ENCODE measurements at regions not wholly inside any gene's neighbourhood (a gene's known extent, or its start where the extent isn't known, plus 50 kb on each side); places are given as distances from the start of the nearest gene placed in this dataset.

DNA sequence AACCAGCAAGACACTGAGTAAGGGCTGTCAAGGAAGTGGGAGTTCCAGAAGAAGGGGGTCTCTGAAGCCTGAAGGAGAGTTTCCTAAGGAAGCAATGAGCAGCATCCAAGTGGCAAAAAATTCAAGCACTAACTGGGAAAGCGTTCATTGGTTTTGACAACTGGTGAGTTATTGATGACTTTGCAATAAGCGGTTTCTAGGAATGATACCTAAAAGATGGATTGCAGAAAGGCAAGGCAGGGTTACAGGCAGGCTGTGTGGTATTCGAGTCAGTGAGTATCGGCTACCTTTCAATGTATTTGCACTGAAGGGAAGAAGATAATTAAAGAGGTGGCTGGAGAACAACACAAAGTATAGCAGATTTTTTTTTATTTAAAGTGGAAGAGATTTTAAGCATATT, 59.3 kb upstream of the NCAM1 start:
- Mint-ChIP-seq H3K36me3 (no peaks in the 10 kb centered on the region), H3K27me3 (ENCODE audit: low read depth) (peaks cover 10% of the 10 kb centered on the region), H3K4me1 (peaks cover 19% of the 10 kb centered on the region), H3K4me3 (no peak overlapping the region), H3K27ac (no peak overlapping the region), H3K9me3 (peaks cover 3% of the 10 kb centered on the region)
- TF ChIP-seq, protein P1, sequence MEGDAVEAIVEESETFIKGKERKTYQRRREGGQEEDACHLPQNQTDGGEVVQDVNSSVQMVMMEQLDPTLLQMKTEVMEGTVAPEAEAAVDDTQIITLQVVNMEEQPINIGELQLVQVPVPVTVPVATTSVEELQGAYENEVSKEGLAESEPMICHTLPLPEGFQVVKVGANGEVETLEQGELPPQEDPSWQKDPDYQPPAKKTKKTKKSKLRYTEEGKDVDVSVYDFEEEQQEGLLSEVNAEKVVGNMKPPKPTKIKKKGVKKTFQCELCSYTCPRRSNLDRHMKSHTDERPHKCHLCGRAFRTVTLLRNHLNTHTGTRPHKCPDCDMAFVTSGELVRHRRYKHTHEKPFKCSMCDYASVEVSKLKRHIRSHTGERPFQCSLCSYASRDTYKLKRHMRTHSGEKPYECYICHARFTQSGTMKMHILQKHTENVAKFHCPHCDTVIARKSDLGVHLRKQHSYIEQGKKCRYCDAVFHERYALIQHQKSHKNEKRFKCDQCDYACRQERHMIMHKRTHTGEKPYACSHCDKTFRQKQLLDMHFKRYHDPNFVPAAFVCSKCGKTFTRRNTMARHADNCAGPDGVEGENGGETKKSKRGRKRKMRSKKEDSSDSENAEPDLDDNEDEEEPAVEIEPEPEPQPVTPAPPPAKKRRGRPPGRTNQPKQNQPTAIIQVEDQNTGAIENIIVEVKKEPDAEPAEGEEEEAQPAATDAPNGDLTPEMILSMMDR (IDR thresholded peaks at IDR 0.05; ENCODE audit: unreplicated experiment): no peak
- DNase-seq (ENCODE audit: low spot score in 2 of 2, unreplicated experiment in 2 of 2): no peak

DNA sequence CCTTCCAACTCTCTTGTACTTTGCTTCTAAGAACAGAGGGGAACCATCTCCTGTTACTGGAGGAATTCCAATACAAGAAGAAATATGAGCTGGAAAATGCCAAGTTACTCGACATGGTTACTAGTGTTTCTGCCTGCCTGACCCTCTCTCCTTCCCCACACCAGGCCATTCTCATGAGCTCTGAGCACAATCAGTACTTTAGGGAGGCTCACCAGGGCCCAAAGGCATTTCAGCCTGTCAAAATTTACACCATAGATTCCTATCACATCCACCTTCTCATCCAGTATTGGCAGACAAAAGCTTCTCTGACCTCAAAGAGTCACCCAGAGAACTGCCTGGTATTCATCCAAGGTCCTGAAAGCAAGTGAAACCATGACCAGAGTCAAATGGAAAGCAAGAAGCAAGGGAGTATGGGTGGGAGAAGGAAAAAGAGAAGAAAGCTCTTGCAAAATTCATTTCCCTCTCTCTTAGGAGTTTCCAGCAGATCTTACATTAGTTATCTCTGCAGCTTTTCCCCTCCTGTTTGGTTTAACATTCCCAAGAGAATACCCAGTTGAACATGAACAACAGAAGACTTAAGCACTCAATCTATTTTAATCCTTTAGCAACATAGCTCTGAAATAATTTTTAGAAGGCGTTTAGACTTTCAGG, 58.7 kb upstream of the NCAM1 start:
- no peak for DNase-seq (ENCODE audit: low spot score in 2 of 2, unreplicated experiment in 2 of 2)
- TF ChIP-seq, protein P1 (IDR thresholded peaks at IDR 0.05; ENCODE audit: unreplicated experiment): no peak
- peak overlapping the region; percentile 14 for H3K27ac Mint-ChIP-seq

DNA sequence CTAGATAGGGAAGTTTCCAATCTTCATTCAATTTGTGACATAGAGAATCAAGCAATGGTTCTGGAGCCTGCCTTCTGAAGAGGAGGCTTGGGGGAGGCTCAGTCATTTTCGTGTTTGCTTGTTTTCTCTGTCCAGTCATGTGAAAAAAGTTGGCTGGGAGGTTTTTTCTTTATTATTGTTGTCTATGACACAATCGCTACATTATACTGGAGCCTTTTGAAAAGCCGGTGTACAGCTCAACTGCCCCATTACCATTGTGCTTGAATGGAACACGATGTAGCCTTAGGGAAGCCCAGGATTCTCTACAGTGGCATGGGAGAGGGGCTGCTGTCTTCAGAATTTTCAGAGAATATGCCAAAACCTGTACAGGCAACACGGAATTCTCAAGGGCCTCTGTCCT, 57.9 kb upstream of the NCAM1 start:
- Mint-ChIP-seq H3K4me3 (no peak overlapping the region), H3K27me3 (ENCODE audit: low read depth) (peaks cover 23% of the 10 kb centered on the region)
- TF ChIP-seq, protein P1 (IDR thresholded peaks at IDR 0.05; ENCODE audit: unreplicated experiment): no peak

More for the DNA sequence above, 58.7 kb upstream of the NCAM1 start:
- Mint-ChIP-seq H3K4me3 (no peak overlapping the region), H3K9me3 (peaks cover 3% of the 10 kb centered on the region), H3K27me3 (ENCODE audit: low read depth) (peaks cover 15% of the 10 kb centered on the region), H3K36me3 (no peaks in the 10 kb centered on the region), H3K4me1 (peaks cover 19% of the 10 kb centered on the region)

DNA sequence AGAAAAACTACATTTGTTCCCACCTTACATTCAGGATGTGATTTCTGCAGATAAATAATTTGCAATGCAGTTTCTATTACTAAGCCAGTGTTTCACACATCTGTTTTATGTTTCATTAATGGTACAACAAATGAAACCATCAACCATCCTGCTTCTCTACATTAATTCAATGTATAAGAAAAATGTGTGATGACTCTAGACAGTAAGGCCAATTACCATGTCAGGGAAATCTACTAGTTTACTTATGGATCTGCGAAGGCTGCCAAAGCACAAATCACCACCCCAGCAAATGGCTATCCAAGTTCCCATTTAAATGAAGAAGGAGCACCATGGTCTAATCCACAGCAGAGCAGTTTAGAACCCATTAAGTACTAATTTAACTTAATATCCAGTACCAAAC, 50.1 kb upstream of the NCAM1 start:
- DNase-seq (ENCODE audit: low spot score in 2 of 2, unreplicated experiment in 2 of 2): no peak
- Mint-ChIP-seq H3K4me1 (no peaks in the 10 kb centered on the region), H3K27ac (no peak overlapping the region), H3K36me3 (no peaks in the 10 kb centered on the region), H3K27me3 (ENCODE audit: low read depth) (peaks cover 57% of the 10 kb centered on the region), H3K9me3 (no peaks in the 10 kb centered on the region), H3K4me3 (no peak overlapping the region)
- TF ChIP-seq, protein P1 (IDR thresholded peaks at IDR 0.05; ENCODE audit: unreplicated experiment): no peak

More for the DNA sequence above, 57.9 kb upstream of the NCAM1 start:
- Mint-ChIP-seq H3K27ac (no peak overlapping the region), H3K36me3 (no peaks in the 10 kb centered on the region), H3K9me3 (peaks cover 2% of the 10 kb centered on the region), H3K4me1 (peaks cover 19% of the 10 kb centered on the region)
- DNase-seq (ENCODE audit: low spot score in 2 of 2, unreplicated experiment in 2 of 2): no peak

All from mesothelial cell of epicardium (in vitro differentiated cells).